Cardiac muscle cell (in vitro differentiated cells and primary cell): ENCODE measurements at regions not wholly inside any gene's neighbourhood (a gene's known extent, or its start where the extent isn't known, plus 50 kb on each side); places are given as distances from the start of the nearest gene placed in this dataset.

Experiments
- DNase-seq, 2 donors: peaks; one replicate each; pipeline versions ENCODE4 v3.0.0 to v3.0.0-alpha.2; 2010 to 2017; ENCODE audit warnings: low read depth in 1 of 2, low spot score in 1 of 2
- H3K27ac ChIP-seq: fragments of 200-600 bp; sonication (generic); 2 replicates; pipeline ENCODE4 v1.5.1; 2016
- H3K27me3 ChIP-seq: fragments of 200-600 bp; sonication (generic); 2 replicates; pipeline ENCODE4 v1.6.0; 2016; ENCODE audit warnings: control low read depth
- H3K36me3 ChIP-seq: fragments of 200-600 bp; sonication (generic); 2 replicates; pipeline ENCODE4 v1.5.1; 2016; ENCODE audit warnings: control low read depth
- H3K4me1 ChIP-seq: fragments of 200-600 bp; sonication (generic); 2 replicates; pipeline ENCODE4 v1.8.1; 2017; ENCODE audit warnings: low read depth, mild to moderate bottlenecking, mixed run types
- H3K4me3 ChIP-seq: fragments of 200-600 bp; sonication (generic); 2 replicates; pipeline ENCODE4 v1.5.1; 2016; ENCODE audit warnings: mild to moderate bottlenecking
- H3K9me3 ChIP-seq: fragments of 200-600 bp; sonication (generic); 2 replicates; pipeline ENCODE4 v1.5.1; 2017; ENCODE audit warnings: low read depth, mild to moderate bottlenecking, control low read depth
- CTCF ChIP-seq: IDR thresholded peaks from 2 replicates; pipeline ENCODE4 v1.5.1; 2012; ENCODE audit warnings: low read depth, mild to moderate bottlenecking, low read length

GRCh38 chr14:104392001-104392395 is 187.6 kb upstream of the C14orf180 start:
- no peaks in the 10 kb centered on the region for H3K4me1 ChIP-seq
- no peak for DNase-seq

DNA sequence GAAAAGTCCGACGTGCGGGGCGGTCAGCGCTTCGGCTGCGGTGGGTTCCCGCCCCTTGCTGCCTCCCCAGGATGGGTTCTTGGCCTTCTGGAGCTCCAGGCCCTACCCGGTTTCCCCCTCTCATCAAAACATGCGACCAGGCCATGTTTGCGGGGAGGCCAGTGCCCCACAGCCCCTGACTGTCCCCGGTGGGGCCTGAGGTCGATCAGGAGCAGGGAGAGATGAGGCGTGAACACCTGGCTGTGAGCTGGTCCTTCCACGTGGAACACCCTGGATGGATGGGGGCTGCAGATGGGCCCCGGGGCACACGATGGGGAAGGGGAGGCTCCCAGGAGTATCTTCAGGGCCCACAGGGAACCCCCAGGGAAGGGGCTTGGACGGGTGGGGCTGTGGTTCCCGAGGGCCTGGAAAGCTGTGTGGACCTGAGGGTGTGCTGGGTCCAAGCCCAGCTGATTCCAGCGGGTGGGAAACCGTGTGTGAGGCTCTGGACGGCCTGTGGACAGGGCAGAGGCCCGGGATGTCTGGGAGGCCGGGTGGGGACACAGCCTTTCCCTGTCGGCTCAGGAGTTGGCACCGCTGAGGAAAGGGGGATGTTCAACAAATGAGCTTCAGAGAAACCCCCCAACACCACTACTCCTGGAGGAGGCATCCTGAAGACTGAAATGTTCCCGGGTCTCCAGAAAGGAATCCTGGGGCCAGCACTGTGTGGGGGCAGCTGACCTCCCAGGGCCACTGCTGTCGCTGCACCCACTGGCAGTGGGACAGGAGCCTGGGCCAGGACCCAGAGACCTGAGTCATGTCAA is 187.0 kb upstream of the C14orf180 start:
- H3K9me3 ChIP-seq: no peaks in the 10 kb centered on the region
- TF ChIP-seq CTCF: no peak
- H3K4me1 ChIP-seq: no peaks in the 10 kb centered on the region
- no peak for DNase-seq
- no peak overlapping the region for H3K27ac ChIP-seq
- no peak overlapping the region for H3K4me3 ChIP-seq
- no peaks in the 10 kb centered on the region for H3K27me3 ChIP-seq
- no peaks in the 10 kb centered on the region for H3K36me3 ChIP-seq

More at GRCh38 chr14:104392001-104392395, 187.6 kb upstream of the C14orf180 start:
- no peaks in the 10 kb centered on the region for H3K36me3 ChIP-seq
- TF ChIP-seq CTCF: no peak
- H3K4me3 ChIP-seq: no peak overlapping the region
- H3K27me3 ChIP-seq: no peaks in the 10 kb centered on the region
- H3K9me3 ChIP-seq: no peaks in the 10 kb centered on the region
- no peak overlapping the region for H3K27ac ChIP-seq

GRCh38 chr14:104393199-104393897 is 186.2 kb upstream of the C14orf180 start:
- H3K27me3 ChIP-seq: no peaks in the 10 kb centered on the region
- H3K9me3 ChIP-seq: no peaks in the 10 kb centered on the region
- no peak overlapping the region for H3K4me3 ChIP-seq
- no peak for TF ChIP-seq CTCF
- no peaks in the 10 kb centered on the region for H3K4me1 ChIP-seq
- no peaks in the 10 kb centered on the region for H3K36me3 ChIP-seq
- no peak overlapping the region for H3K27ac ChIP-seq
- no peak for DNase-seq

DNA sequence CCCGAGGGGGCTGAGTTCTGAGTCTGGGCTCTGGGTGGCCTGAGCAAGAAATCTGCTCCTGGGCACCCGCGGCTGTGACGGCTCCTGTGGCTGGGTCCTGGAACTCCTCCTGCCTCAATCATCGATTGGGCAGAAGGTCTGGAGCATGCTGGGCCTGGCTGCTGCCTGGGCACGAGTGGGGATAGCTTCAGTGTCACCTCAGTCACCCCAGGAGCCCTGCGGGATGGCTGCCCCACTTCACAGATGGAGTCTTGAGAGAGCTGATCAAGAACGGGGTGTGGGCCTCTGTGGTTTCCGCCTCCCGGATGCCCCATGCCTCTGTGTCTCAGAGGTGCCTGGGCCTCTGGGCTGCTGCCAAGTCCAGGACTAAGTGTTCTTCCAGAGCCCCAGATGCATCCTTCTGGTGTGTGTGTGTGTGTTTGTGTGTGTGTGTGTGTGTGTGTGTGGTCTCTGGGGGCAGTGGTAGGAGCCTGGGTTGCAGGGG is 185.6 kb upstream of the C14orf180 start:
- no peak for DNase-seq
- no peak overlapping the region for H3K27ac ChIP-seq
- no peaks in the 10 kb centered on the region for H3K4me1 ChIP-seq

GRCh38 chr14:104394409-104394851 is 185.1 kb upstream of the C14orf180 start:
- TF ChIP-seq CTCF: no peak
- no peak for DNase-seq
- H3K4me1 ChIP-seq: no peaks in the 10 kb centered on the region
- H3K27ac ChIP-seq: no peak overlapping the region
- no peak overlapping the region for H3K4me3 ChIP-seq
- H3K36me3 ChIP-seq: no peaks in the 10 kb centered on the region
- no peaks in the 10 kb centered on the region for H3K27me3 ChIP-seq
- H3K9me3 ChIP-seq: no peaks in the 10 kb centered on the region

More for the DNA sequence above, 185.6 kb upstream of the C14orf180 start:
- Histone ChIP-seq H3K4me3 (no peak overlapping the region), H3K36me3 (no peaks in the 10 kb centered on the region), H3K27me3 (no peaks in the 10 kb centered on the region), H3K9me3 (no peaks in the 10 kb centered on the region)
- no peak for TF ChIP-seq CTCF
